Vagina (tissue), 2 donors: ENCODE measurements at regions not wholly inside any gene's neighbourhood (a gene's known extent, or its start where the extent isn't known, plus 50 kb on each side); places are given as distances from the start of the nearest gene placed in this dataset.

Experiments used
- DNase-seq, 2 donors: peaks; one replicate each; pipeline ENCODE4 v3.0.0-alpha.2; 2017; ENCODE audit errors: extremely low spot score in 2 of 2
- H3K27ac ChIP-seq: fragments of 200-600 bp; sonication (generic); one replicate; pipeline ENCODE4 v1.5.1; 2019
- H3K27me3 ChIP-seq: fragments of 200-600 bp; sonication (generic); one replicate; pipeline ENCODE4 v1.5.1; 2019
- H3K36me3 ChIP-seq, 2 donors: fragments of 200-600 bp; sonication (generic); one replicate each; pipeline ENCODE4 v1.5.1; 2017 to 2019
- H3K4me1 ChIP-seq: fragments of 200-600 bp; sonication (generic); one replicate; pipeline ENCODE4 v1.5.1; 2019
- H3K4me3 ChIP-seq, 2 donors: fragments of 200-600 bp; sonication (generic); 1 replicate in 1 of 2; 2 replicates in 1 of 2; pipeline ENCODE4 v1.5.1; 2016 to 2019
- H3K9me3 ChIP-seq: fragments of 200-600 bp; sonication (generic); one replicate; pipeline ENCODE4 v1.5.1; 2019
- POLR2A ChIP-seq, 2 donors: fragments of 450-650 bp; IDR thresholded peaks; one replicate each; pipeline ENCODE4 v1.6.1; 2017; ENCODE audit warnings: antibody characterized with exemption in 2 of 2, mild to moderate bottlenecking in 2 of 2, moderate library complexity in 2 of 2
- POLR2AphosphoS5 ChIP-seq, 2 donors: sonication (generic); formaldehyde crosslinking; IDR thresholded peaks; one replicate each; pipeline ENCODE4 v1.9.0; 2017; ENCODE audit warnings: antibody characterized with exemption in 2 of 2, mild to moderate bottlenecking in 2 of 2, low read depth in 1 of 2; ENCODE audit not compliant: insufficient read depth in 1 of 2
- intact Hi-C: fragments of 100-400 bp; cut with DNase I; formaldehyde crosslinking; loops from one replicate; pipeline ENCODE4 v1.15.1; 2023
- TF ChIP-seq, protein P1 (sequence below), 3 experiments: fragments of 450-650 bp in 2 of 3; fragments of 200-600 bp in 1 of 3; sonication (generic) in 1 of 3; IDR thresholded peaks; one replicate each; pipeline ENCODE4 v1.5.1; 2017 to 2019; ENCODE audit warnings: antibody characterized with exemption in 3 of 3, mild to moderate bottlenecking in 2 of 3, moderate library complexity in 2 of 3

GRCh38 chr6:6901205-6901719 is 206.5 kb upstream of the RREB1 start:
- H3K4me3 ChIP-seq, result no peak overlapping the region
- TF ChIP-seq POLR2AphosphoS5 (IDR thresholded peaks at IDR 0.05; ENCODE audit: insufficient read depth in 1 of 2, low read depth in 1 of 2), result peak in 1 of 2 donors; percentile 18
- TF ChIP-seq, protein P1, sequence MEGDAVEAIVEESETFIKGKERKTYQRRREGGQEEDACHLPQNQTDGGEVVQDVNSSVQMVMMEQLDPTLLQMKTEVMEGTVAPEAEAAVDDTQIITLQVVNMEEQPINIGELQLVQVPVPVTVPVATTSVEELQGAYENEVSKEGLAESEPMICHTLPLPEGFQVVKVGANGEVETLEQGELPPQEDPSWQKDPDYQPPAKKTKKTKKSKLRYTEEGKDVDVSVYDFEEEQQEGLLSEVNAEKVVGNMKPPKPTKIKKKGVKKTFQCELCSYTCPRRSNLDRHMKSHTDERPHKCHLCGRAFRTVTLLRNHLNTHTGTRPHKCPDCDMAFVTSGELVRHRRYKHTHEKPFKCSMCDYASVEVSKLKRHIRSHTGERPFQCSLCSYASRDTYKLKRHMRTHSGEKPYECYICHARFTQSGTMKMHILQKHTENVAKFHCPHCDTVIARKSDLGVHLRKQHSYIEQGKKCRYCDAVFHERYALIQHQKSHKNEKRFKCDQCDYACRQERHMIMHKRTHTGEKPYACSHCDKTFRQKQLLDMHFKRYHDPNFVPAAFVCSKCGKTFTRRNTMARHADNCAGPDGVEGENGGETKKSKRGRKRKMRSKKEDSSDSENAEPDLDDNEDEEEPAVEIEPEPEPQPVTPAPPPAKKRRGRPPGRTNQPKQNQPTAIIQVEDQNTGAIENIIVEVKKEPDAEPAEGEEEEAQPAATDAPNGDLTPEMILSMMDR (IDR thresholded peaks at IDR 0.05), result no peak
- no peaks in the 10 kb centered on the region for H3K36me3 ChIP-seq
- no peak for DNase-seq
- H3K27ac ChIP-seq, result no peak overlapping the region
- H3K27me3 ChIP-seq, result no peaks in the 10 kb centered on the region
- intact Hi-C loops, result no loop called here
- peaks cover 7% of the 10 kb centered on the region for H3K4me1 ChIP-seq
- H3K9me3 ChIP-seq, result no peaks in the 10 kb centered on the region

DNA sequence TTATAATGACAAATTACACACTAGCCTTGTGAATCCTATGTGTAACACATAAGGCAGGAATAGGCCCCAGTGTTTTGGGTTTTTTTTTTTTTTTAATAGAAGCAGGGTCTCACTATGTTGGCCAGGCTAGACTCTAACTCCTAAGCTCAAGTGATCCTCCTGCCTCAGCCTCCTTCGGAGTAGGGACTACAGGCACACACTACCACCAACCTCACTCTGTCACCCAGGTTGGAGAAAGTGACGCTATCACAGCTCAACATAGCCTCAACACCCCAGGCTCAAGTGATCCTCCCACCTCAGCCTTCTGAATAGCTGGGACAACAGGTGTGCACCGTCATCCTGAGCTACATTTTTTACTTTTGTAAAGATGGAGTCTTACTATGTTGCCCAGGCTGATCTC is 205.8 kb upstream of the RREB1 start:
- H3K27ac ChIP-seq, result no peak overlapping the region
- no peak overlapping the region for H3K4me3 ChIP-seq
- peaks cover 7% of the 10 kb centered on the region for H3K4me1 ChIP-seq
- H3K9me3 ChIP-seq, result no peaks in the 10 kb centered on the region
- DNase-seq, result no peak
- no peaks in the 10 kb centered on the region for H3K36me3 ChIP-seq
- TF ChIP-seq, protein P1 (IDR thresholded peaks at IDR 0.05), result no peak
- no peak for TF ChIP-seq POLR2A (IDR thresholded peaks at IDR 0.05)
- TF ChIP-seq POLR2AphosphoS5 (IDR thresholded peaks at IDR 0.05; ENCODE audit: insufficient read depth in 1 of 2, low read depth in 1 of 2), result no peak
- no peaks in the 10 kb centered on the region for H3K27me3 ChIP-seq
- intact Hi-C loops, result no loop called here

GRCh38 chr6:6905961-6906518 is 201.7 kb upstream of the RREB1 start:
- Histone ChIP-seq H3K27me3 (no peaks in the 10 kb centered on the region), H3K36me3 (no peaks in the 10 kb centered on the region), H3K27ac (no peak overlapping the region), H3K4me3 (no peak overlapping the region), H3K4me1 (no peaks in the 10 kb centered on the region), H3K9me3 (no peaks in the 10 kb centered on the region)
- TF ChIP-seq POLR2AphosphoS5 (IDR thresholded peaks at IDR 0.05; ENCODE audit: insufficient read depth in 1 of 2, low read depth in 1 of 2) (no peak), POLR2A (IDR thresholded peaks at IDR 0.05) (no peak)
- TF ChIP-seq, protein P1 (IDR thresholded peaks at IDR 0.05), result no peak
- intact Hi-C loops, result no loop called here
- no peak for DNase-seq

GRCh38 chr6:6906570-6907213 is 201.1 kb upstream of the RREB1 start:
- no peaks in the 10 kb centered on the region for H3K27me3 ChIP-seq
- H3K36me3 ChIP-seq, result no peaks in the 10 kb centered on the region
- no peak overlapping the region for H3K27ac ChIP-seq
- no peaks in the 10 kb centered on the region for H3K4me1 ChIP-seq
- H3K9me3 ChIP-seq, result no peaks in the 10 kb centered on the region
- intact Hi-C loops, result no loop called here
- TF ChIP-seq, protein P1 (IDR thresholded peaks at IDR 0.05), result no peak
- TF ChIP-seq POLR2AphosphoS5 (IDR thresholded peaks at IDR 0.05; ENCODE audit: insufficient read depth in 1 of 2, low read depth in 1 of 2) (no peak), POLR2A (IDR thresholded peaks at IDR 0.05) (no peak)
- H3K4me3 ChIP-seq, result no peak overlapping the region
- DNase-seq, result no peak

DNA sequence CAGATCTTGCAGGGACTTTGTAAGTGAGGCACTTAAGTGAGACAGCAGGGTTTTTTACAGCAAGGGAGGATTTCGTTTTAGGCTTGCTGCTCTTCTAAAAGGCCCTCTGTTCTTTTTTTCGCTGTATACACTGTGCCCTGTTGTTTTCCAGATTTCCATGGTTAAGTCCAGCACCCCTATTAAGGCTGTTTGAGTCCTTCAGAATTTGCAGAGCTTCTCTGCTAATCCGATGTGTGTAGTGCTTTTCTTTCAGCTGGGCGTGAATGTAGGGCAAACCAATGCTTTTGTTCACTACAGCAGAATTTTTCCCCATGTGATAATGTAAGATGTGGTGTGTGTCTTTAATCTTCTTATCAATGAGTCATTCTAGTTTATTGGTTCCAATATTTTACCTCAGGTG is 200.5 kb upstream of the RREB1 start:
- Histone ChIP-seq H3K4me3 (no peak overlapping the region), H3K9me3 (no peaks in the 10 kb centered on the region), H3K27me3 (no peaks in the 10 kb centered on the region), H3K4me1 (peaks cover 2% of the 10 kb centered on the region), H3K27ac (no peak overlapping the region), H3K36me3 (no peaks in the 10 kb centered on the region)
- intact Hi-C loops, result no loop called here
- TF ChIP-seq POLR2A (IDR thresholded peaks at IDR 0.05), result no peak
- TF ChIP-seq POLR2AphosphoS5 (IDR thresholded peaks at IDR 0.05; ENCODE audit: insufficient read depth in 1 of 2, low read depth in 1 of 2), result no peak
- TF ChIP-seq, protein P1 (IDR thresholded peaks at IDR 0.05), result no peak
- no peak for DNase-seq
